HG03139 (cell line): ENCODE measurements at regions not wholly inside any gene's neighbourhood (a gene's known extent, or its start where the extent isn't known, plus 50 kb on each side); places are given as distances from the start of the nearest gene placed in this dataset.

Experiments used
- ATAC-seq: cut with Tn5 transposase; IDR thresholded peaks from one replicate; pipeline ENCODE4 v1.9.1; 2021; ENCODE audit not compliant: unreplicated experiment

- no peak for ATAC-seq
Observed at GRCh38 chr10:31614611-31615010, 295.6 kb downstream of the ZEB1 start.

DNA sequence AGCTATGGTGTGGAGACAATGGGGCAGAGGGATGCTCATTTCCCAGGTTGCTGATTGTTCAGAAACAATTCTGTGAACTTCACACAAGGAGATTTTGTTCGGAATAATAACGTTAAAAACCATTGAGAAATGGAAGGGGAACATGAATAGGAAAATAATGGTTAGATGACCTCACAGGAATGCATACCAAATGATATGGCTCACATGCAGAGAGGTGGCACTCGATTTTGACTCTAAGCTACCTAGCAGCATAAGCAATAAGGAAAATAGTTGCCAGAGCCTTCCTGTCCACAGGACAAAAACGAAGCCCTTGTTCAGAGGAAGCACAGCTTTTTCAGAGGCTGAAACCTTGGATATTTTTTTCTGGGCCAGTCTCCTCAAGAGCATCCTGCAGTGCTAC is 293.1 kb downstream of the ZEB1 start:
- ATAC-seq: no peak

- no peak for ATAC-seq
Observed at GRCh38 chr10:31611161-31611560, 292.1 kb downstream of the ZEB1 start.

DNA sequence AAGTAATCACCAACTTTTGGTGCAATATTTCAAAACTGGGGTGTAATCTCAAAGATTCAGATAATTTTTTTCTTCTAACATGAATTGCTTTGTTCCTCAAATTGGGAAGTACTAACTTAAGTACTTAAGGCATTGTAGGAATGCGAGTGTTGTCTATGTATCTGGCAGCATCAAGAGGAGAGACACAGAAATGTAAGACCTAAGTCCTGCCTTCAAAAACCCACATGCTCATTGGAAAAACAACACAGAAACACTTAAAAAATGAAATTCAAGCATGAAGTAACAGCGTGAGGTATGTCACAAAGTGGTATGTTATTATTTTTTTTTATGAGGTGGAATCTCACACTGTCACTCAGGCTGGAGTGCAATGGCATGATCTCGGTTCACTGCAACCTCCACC is 288.5 kb downstream of the ZEB1 start:
- no peak for ATAC-seq

DNA sequence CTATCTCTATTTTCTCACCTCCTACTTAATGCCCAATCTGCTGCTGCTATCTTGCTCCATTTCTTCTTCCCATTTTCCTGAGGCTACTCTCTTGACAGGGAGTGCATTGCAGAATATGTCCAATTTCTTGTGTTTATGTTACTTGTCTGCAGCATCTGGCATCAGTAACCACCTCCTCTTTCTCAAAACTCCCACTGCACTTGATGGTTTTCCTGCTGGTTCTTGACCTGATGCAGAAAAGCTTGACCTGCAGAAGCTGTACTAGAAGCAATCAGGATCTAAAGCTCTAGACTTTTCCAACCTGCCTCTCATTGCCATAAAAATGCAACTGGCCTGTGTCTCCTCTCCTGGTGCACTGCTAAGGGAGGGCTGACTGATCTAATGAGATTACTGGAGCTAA is 287.8 kb downstream of the ZEB1 start:
- ATAC-seq: no peak

GRCh38 chr10:31605861-31606525 is 287.0 kb downstream of the ZEB1 start:
- no peak for ATAC-seq

- ATAC-seq: no peak
Observed at GRCh38 chr10:31605426-31605825, 286.4 kb downstream of the ZEB1 start.

- no peak for ATAC-seq
Observed at GRCh38 chr10:31604646-31605170, 285.7 kb downstream of the ZEB1 start.

DNA sequence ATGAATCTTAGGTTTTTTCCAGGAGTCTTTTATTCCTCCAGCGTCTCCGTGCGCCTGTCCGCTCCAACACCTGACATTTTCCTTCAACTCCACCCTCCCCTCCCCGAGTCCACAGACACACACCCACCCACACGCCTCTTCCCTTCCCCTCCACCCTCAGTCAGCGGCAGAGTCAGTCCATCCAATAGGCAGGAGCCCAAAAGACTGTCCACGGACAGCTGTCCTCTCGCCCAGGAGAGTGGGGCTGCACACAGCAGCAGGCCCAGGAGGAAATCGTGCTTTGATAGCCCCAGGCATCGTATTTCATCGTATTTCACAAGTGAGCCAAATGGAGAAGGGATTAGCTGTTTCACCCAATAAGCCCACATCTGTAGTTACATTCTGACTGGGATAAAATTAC is 285.1 kb downstream of the ZEB1 start:
- ATAC-seq: no peak

GRCh38 chr10:31603235-31604087 is 284.4 kb downstream of the ZEB1 start:
- ATAC-seq: peak; percentile 96

DNA sequence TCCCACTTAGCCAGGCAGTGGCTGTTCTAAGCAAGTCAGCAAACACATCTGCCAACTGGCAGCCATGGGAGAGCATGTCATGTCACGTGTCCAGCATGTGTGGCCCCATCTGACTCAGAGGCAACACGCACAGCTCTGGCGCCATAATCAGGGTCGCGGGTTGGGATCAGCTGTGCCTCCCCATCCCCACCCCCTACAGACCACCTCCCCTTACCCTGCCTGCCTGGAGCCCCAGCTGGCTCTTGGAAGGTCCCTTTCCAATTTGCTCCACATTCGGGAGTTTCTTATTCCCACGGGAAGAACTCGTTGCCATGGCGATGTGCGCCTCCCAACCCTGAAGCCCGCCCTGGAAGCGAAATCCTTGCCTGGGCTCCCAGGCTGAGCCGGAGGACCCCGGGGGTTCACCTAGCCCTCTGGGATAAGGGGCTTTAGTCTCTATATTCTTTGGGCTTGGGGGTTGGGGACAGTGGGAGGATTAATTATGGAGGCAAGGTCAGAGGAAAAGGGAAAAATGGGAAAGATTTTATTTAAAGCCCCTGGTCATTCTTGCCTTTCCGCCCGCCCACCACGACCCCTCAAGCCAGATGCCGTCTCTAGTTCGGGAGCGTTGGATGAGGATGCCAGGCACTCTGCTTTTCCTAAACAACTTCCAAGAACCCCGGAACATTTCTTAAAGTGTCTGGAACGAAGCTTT is 283.7 kb downstream of the ZEB1 start:
- no peak for ATAC-seq

DNA sequence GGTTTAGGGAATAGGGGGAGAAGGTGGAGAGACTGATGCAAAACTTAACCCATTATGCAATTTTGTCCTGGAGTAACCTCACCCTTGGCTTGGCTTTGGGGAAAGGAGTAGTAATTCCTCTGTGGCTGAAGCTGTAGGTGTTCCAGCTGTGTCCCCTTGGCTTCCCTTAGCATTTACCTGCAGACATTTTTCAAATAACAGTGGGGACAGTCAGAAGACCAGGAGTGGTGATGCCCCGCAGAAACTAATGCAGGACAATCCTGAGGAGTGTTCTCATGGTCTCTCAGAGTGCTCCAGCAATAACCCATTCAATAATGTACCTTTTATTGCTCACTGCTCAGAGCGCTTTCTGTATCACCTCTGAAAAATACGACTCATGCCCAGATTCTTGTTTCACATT is 282.1 kb downstream of the ZEB1 start:
- no peak for ATAC-seq

DNA sequence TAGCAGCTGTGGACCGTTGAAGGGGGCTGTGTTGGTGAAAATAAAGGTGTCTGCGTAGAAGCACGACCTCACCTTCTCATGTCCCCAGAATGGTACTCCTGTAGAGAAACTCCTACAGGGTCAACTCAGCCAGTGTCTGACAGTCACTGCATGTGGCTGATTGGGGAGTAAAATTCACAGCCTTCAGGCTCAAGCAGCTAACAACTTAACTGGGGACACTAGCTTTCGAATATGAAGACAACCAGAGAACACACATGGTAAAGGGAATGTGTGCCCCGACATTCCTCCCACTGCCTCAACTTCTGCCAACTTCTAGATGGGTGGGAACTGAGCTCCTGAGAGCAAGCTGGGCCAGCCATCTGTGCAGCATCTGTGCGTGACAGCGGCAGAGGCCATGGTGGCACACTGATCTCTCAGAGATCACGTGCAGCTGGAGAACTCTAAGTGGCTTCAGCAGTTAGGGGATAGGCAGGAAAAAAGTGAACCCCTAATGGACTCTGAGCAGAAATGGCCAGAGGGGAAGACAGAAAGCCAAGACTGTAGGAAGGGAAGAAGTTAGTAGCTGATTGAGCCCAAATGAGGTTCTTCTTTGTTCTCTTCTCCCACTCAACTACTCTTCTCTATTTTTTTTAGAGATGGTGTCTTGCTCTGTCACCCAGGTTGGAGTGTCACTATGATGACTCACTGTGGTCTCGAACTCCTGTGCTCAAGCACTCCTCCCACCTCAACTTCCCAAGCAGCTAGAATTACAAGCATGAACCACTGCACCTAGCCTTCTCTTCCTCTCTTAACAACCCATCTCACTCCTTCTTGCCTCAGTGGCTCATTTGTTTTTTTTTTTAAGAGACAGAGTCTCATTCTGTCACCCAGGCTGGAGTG is 280.8 kb downstream of the ZEB1 start:
- no peak for ATAC-seq

DNA sequence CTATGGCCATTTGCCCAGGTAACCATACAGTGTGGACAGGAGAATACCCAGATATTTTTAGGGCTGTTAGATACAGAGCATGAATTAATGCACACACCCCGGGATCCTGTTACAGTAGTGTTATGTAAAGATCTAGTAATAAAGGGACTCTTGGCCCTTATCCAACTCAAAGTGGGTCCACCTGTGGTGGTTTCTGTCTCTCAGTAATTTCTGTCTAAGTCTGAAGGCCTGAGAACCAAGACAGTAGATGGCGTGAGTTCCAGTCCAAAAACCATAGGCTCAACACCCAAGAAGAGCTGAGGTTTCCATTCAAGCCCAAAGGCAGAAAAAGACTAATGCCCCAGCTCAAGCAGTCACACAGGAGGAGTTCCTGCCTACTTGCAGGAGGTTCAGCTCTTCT is 277.7 kb downstream of the ZEB1 start:
- ATAC-seq: no peak

DNA sequence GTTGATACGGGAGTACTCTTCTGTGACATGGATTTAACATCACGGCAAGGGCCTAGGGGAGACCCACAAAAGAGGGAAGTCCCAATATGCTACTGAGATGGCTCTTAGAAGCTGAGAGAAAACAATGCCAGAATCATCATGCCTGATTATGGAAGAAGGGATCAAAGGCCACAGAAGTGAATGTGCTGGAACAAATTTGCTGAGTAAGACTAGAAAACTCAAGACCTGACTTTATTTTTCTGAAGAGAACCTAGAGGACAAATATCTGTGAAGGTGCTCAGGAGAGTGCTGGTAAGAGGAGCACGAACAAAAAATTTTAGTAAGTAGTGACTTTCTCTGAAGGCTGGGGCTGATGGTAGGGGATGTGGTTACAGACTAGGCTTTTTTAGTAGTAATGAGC is 277.0 kb downstream of the ZEB1 start:
- no peak for ATAC-seq

GRCh38 chr10:31594347-31594873 is 275.4 kb downstream of the ZEB1 start:
- no peak for ATAC-seq

- no peak for ATAC-seq
Observed at GRCh38 chr10:31593124-31593523, 274.1 kb downstream of the ZEB1 start.

GRCh38 chr10:31591569-31591968 is 272.6 kb downstream of the ZEB1 start:
- ATAC-seq: no peak

GRCh38 chr10:31590023-31590800 is 271.2 kb downstream of the ZEB1 start:
- no peak for ATAC-seq

DNA sequence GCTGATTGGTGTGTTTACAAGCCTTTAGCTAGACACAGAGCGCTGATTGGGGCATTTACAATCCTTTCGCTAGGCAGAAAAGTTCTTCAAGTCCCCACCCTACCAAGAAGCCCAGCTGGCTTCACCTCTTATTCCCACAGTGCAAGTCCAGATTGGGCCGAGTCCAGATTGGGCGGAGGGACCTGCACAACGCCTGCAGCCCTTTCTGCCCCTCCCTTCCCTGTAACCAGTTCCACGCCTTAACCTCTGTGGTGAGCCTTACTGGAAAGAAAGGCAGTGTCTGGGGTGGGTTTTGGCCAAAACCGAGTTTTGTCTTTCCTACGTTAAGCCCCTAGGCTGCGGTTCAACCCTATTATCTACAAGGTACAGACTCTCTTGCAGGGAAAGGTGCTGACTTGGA is 268.7 kb downstream of the ZEB1 start:
- ATAC-seq: no peak
